ENCODE measurements at regions not wholly inside any gene's neighbourhood (a gene's known extent, or its start where the extent isn't known, plus 50 kb on each side); places are given as distances from the start of the nearest gene placed in this dataset.

GRCh38 chrX:148314876-148315275 lies 185.5 kb upstream of the AFF2 start:
- TF ChIP-seq CTCF (conservative IDR thresholded peaks at IDR 0.05; ENCODE audit: low read depth, low read length) (no peak), EZH2phosphoT487 (IDR thresholded peaks at IDR 0.05; ENCODE audit: borderline replicate concordance, low read length) (no peak)

Data from PC-3 (cell line).